Endothelial cell of umbilical vein (primary cell): ENCODE measurements at regions not wholly inside any gene's neighbourhood (a gene's known extent, or its start where the extent isn't known, plus 50 kb on each side); places are given as distances from the start of the nearest gene placed in this dataset.

Experiments
- BruUV-seq: library from RNA; stranded (reverse); fragments of 400-500 nt; replicated peaks from 2 replicates; lab custom pipeline; 2021; lab: Mats Ljungman, UMichigan
- CTCF ChIA-PET: fragments of 300-600, 350-600 bp; sonication (Branson Sonifier 250); formaldehyde crosslinking; loops from one replicate; lab custom pipeline; 2021; ENCODE audit warnings: antibody characterized with exemption, inconsistent platforms; lab: Charles Lee
- POLR2A ChIA-PET: fragments of 300-600, 350-600 bp; sonication (Branson Sonifier 250); formaldehyde crosslinking; loops from one replicate; lab custom pipeline; 2021; ENCODE audit warnings: antibody characterized with exemption, inconsistent platforms; lab: Charles Lee
- DNase-seq: peaks from one replicate; pipeline ENCODE4 v3.0.0-alpha.2; 2011; ENCODE audit warnings: low read depth, low spot score
- FAIRE-seq: peaks from 2 replicates; lab custom pipeline; 2011; peaks lifted over from hg19 to GRCh38; lab: Jason Lieb, UNC
- H2AFZ ChIP-seq: 2 replicates; pipeline ENCODE4 v1.6.0; 2012; ENCODE audit warnings: low read depth, low read length, control low read depth, inconsistent platforms
- H3K27ac ChIP-seq: 2 replicates; pipeline ENCODE4 v1.5.1; 2011; ENCODE audit warnings: low read depth, mild to moderate bottlenecking, control low read depth, low read length, moderate library complexity; ENCODE audit not compliant: insufficient read depth
- H3K27me3 ChIP-seq, 2 experiments: 2 replicates each; pipeline versions ENCODE4 v1.6.0 to v1.6.1; 2011; ENCODE audit warnings: low read length in 2 of 2, mixed read lengths in 1 of 2; ENCODE audit not compliant: control insufficient read depth in 2 of 2, insufficient read depth in 2 of 2
- H3K36me3 ChIP-seq, 2 experiments: 2 replicates in 1 of 2; 3 replicates in 1 of 2; pipeline ENCODE4 v1.5.1; 2011; ENCODE audit warnings: low read length in 2 of 2, mild to moderate bottlenecking in 1 of 2, moderate library complexity in 1 of 2; ENCODE audit not compliant: control insufficient read depth in 2 of 2, insufficient read depth in 2 of 2; ENCODE audit errors: extremely low read depth in 1 of 2
- H3K4me1 ChIP-seq: 3 replicates; pipeline ENCODE4 v1.5.1; 2011; ENCODE audit warnings: mild to moderate bottlenecking, low read length; ENCODE audit not compliant: control insufficient read depth, insufficient read depth; ENCODE audit errors: extremely low read depth
- H3K4me2 ChIP-seq: 2 replicates; pipeline ENCODE4 v1.6.1; 2011; ENCODE audit warnings: low read length, control low read depth, mixed read lengths; ENCODE audit not compliant: insufficient read depth
- H3K4me3 ChIP-seq, 3 experiments: fragments of 200-600 bp in 1 of 3; sonication (generic), shearing (Covaris generic) in 1 of 3; replicated peaks in 1 of 3; 2 replicates each; pipeline ENCODE4 v1.5.1; 2011 to 2016; ENCODE audit warnings: control low read depth in 3 of 3, low read length in 3 of 3, mild to moderate bottlenecking in 2 of 3, inconsistent platforms in 1 of 3, low read depth in 1 of 3, moderate library complexity in 1 of 3; ENCODE audit not compliant: insufficient read depth in 1 of 3
- H3K79me2 ChIP-seq: 2 replicates; pipeline ENCODE4 v1.6.0; 2012; ENCODE audit warnings: low read length, inconsistent platforms; ENCODE audit not compliant: control insufficient read depth, insufficient read depth
- H3K9ac ChIP-seq: replicated peaks from 2 replicates; pipeline ENCODE3; 2011; ENCODE audit warnings: low read length, control low read depth; ENCODE audit not compliant: insufficient read depth; ENCODE audit errors: extremely low read depth
- H3K9me1 ChIP-seq: replicated peaks from 3 replicates; pipeline ENCODE4 v1.6.0; 2011; ENCODE audit warnings: mild to moderate bottlenecking, low read length; ENCODE audit not compliant: control insufficient read depth, insufficient read depth; ENCODE audit errors: extremely low read depth
- H3K9me3 ChIP-seq: replicated peaks from 2 replicates; pipeline ENCODE4 v1.5.1; 2012; ENCODE audit warnings: low read length, inconsistent platforms; ENCODE audit not compliant: control insufficient read depth, insufficient read depth
- H4K20me1 ChIP-seq: replicated peaks from 2 replicates; pipeline ENCODE3; 2011; ENCODE audit warnings: mild to moderate bottlenecking, low read length; ENCODE audit not compliant: control insufficient read depth, insufficient read depth; ENCODE audit errors: extremely low read depth
- EZH2 ChIP-seq: IDR thresholded peaks from 2 replicates; pipeline ENCODE4 v1.6.1; 2012; ENCODE audit warnings: borderline replicate concordance, low read depth, mild to moderate bottlenecking, moderate library complexity, low read length, inconsistent platforms; ENCODE audit not compliant: severe bottlenecking
- FOS ChIP-seq: IDR thresholded peaks from 2 replicates; pipeline ENCODE4 v1.6.1; 2011; ENCODE audit warnings: mild to moderate bottlenecking, low read length, moderate library complexity, borderline replicate concordance; ENCODE audit not compliant: insufficient read depth
- GATA2 ChIP-seq: IDR thresholded peaks from 2 replicates; pipeline ENCODE4 v1.7.0; 2011; ENCODE audit warnings: low read depth, mild to moderate bottlenecking, moderate library complexity, mixed read lengths, low read length; ENCODE audit not compliant: insufficient read length, insufficient read depth
- JUN ChIP-seq: IDR thresholded peaks from 2 replicates; pipeline ENCODE4 v1.6.1; 2011; ENCODE audit warnings: borderline replicate concordance, low read depth; ENCODE audit not compliant: insufficient read length, insufficient read depth
- MYC ChIP-seq: IDR thresholded peaks from one replicate; pipeline ENCODE4 v1.6.1; 2011; ENCODE audit warnings: mild to moderate bottlenecking, low read depth, low read length
- POLR2A ChIP-seq: IDR thresholded peaks from 2 replicates; pipeline ENCODE4 v1.6.1; 2012; ENCODE audit warnings: low read depth, mild to moderate bottlenecking, control low read depth, low read length
- POLR2AphosphoS5 ChIP-seq: IDR thresholded peaks from 2 replicates; pipeline ENCODE4 v1.6.1; 2012; ENCODE audit warnings: low read depth, mild to moderate bottlenecking, control low read depth, low read length, moderate library complexity; ENCODE audit not compliant: insufficient read depth
- dilution Hi-C: fragments of 300-500 bp; cut with MboI; formaldehyde crosslinking; loops from one replicate; pipeline ENCODE4 v1.15.0; 2019; ENCODE audit warnings: low sequenced_read_pairs; ENCODE audit not compliant: extremely low pct_ligation_motif_present
- intact Hi-C: fragments of 100-400 bp; cut with micrococcal nuclease; formaldehyde crosslinking; loops from one replicate; pipeline ENCODE4 v1.10.0; 2022
- TF ChIP-seq, protein P1 (sequence below), 2 donors: IDR thresholded peaks; 1 replicate in 1 of 2; 2 replicates in 1 of 2; pipeline ENCODE4 v1.5.1; 2011; ENCODE audit warnings: low read length in 2 of 2, mild to moderate bottlenecking in 2 of 2, moderate library complexity in 2 of 2, control low read depth in 1 of 2, inconsistent platforms in 1 of 2, low read depth in 1 of 2; ENCODE audit not compliant: insufficient read depth in 1 of 2; ENCODE audit errors: extremely low read depth in 1 of 2
- TF ChIP-seq, protein P2 (sequence below): IDR thresholded peaks from 2 replicates; pipeline ENCODE4 v1.6.1; 2011; ENCODE audit not compliant: insufficient read depth, insufficient read length

DNA sequence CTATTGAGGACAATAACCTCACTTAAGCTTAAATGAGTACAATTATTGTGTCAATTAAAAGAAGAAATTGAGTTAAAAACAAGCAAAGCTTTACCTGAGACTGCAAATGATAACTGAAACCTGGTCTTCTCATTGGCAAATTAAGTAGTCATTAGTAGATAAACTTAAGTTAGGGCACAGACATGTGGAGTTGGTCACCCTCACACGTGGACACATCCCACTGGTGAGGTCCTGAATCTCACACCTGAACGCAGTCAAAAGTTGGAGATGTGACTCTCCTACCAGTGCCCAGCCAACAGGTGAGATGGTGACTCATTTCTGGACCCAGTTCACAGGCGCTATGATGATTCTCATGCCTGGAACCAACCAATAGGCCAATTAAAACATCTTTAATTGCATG lies 311.6 kb downstream of the FOXL1 start:
- H3K4me2 ChIP-seq = no peak overlapping the region
- H3K4me3 ChIP-seq = no peak overlapping the region
- no peak for TF ChIP-seq MYC
- TF ChIP-seq, protein P1, sequence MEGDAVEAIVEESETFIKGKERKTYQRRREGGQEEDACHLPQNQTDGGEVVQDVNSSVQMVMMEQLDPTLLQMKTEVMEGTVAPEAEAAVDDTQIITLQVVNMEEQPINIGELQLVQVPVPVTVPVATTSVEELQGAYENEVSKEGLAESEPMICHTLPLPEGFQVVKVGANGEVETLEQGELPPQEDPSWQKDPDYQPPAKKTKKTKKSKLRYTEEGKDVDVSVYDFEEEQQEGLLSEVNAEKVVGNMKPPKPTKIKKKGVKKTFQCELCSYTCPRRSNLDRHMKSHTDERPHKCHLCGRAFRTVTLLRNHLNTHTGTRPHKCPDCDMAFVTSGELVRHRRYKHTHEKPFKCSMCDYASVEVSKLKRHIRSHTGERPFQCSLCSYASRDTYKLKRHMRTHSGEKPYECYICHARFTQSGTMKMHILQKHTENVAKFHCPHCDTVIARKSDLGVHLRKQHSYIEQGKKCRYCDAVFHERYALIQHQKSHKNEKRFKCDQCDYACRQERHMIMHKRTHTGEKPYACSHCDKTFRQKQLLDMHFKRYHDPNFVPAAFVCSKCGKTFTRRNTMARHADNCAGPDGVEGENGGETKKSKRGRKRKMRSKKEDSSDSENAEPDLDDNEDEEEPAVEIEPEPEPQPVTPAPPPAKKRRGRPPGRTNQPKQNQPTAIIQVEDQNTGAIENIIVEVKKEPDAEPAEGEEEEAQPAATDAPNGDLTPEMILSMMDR (IDR thresholded peaks at IDR 0.05; ENCODE audit: extremely low read depth in 1 of 2, insufficient read depth in 1 of 2, low read depth in 1 of 2, low read length in 2 of 2) = no peak
- TF ChIP-seq EZH2 = no peak
- TF ChIP-seq GATA2 = no peak
- TF ChIP-seq POLR2AphosphoS5 = no peak
- TF ChIP-seq POLR2A = no peak
- H3K27me3 ChIP-seq = no peaks in the 10 kb centered on the region
- H4K20me1 ChIP-seq = no peaks in the 10 kb centered on the region
- POLR2A ChIA-PET = no interaction called here
- H3K9ac ChIP-seq = no peak overlapping the region
- no peaks in the 10 kb centered on the region for H3K4me1 ChIP-seq
- CTCF ChIA-PET = interaction anchor here (2.9 kb wide), 1 partner anchor 16 kb away, joined by 9 read pairs; no protein-coding TSS in a partner anchor
- H3K9me1 ChIP-seq = no peaks in the 10 kb centered on the region
- BruUV-seq = no TSS peak
- no peaks in the 10 kb centered on the region for H3K79me2 ChIP-seq
- H3K9me3 ChIP-seq = no peaks in the 10 kb centered on the region
- H3K36me3 ChIP-seq = no peaks in the 10 kb centered on the region
- intact Hi-C loops (no loop called here), dilution Hi-C loops (no loop called here)
- no peak overlapping the region for H3K27ac ChIP-seq
- DNase-seq = no peak
- no peak overlapping the region for H2AFZ ChIP-seq
- FAIRE-seq = no peak

DNA sequence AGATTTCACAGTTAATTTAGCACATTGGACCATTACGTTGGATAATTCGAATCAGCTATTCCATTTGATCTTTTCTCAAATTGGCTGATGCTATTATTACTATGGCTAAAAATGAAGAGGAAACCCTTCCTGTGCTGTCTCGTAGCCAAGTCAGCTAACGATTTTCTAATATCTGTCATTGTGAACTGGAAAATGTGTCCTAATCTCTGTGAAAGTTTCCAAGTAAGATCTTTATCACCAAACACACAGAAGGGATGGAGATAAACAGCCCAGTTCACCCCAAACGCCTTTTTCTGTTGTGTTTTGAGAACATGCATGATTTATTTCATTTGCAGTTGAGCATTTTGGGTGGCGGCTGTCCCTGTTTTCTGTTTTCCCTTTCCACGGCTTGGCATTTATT lies 312.8 kb downstream of the FOXL1 start:
- Histone ChIP-seq H3K36me3 (no peaks in the 10 kb centered on the region), H4K20me1 (no peaks in the 10 kb centered on the region), H3K4me3 (no peak overlapping the region), H3K9me3 (no peaks in the 10 kb centered on the region), H3K4me2 (no peak overlapping the region), H3K9ac (no peak overlapping the region), H3K79me2 (no peaks in the 10 kb centered on the region), H3K27me3 (no peaks in the 10 kb centered on the region), H2AFZ (no peak overlapping the region), H3K27ac (no peak overlapping the region), H3K4me1 (peaks cover 5% of the 10 kb centered on the region), H3K9me1 (no peaks in the 10 kb centered on the region)
- ChIA-PET POLR2A (no interaction called here), CTCF (interaction anchor here (1.6 to 2.9 kb wide), 2 partner anchors 17 to 59 kb away, joined by 3 to 9 read pairs; no protein-coding TSS in a partner anchor)
- peak; percentile 59 for FAIRE-seq
- intact Hi-C loops (no loop called here), dilution Hi-C loops (no loop called here)
- TF ChIP-seq FOS (no peak), MYC (no peak), GATA2 (no peak), POLR2AphosphoS5 (no peak), JUN (no peak), POLR2A (no peak), EZH2 (no peak)
- TF ChIP-seq, protein P1 (IDR thresholded peaks at IDR 0.05; ENCODE audit: extremely low read depth in 1 of 2, insufficient read depth in 1 of 2, low read depth in 1 of 2, low read length in 2 of 2) = no peak
- TF ChIP-seq, protein P2, sequence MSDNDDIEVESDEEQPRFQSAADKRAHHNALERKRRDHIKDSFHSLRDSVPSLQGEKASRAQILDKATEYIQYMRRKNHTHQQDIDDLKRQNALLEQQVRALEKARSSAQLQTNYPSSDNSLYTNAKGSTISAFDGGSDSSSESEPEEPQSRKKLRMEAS = no peak
- DNase-seq = peak; percentile 35
- no TSS peak for BruUV-seq
